GM12874 (cell line): ENCODE measurements at regions not wholly inside any gene's neighbourhood (a gene's known extent, or its start where the extent isn't known, plus 50 kb on each side); places are given as distances from the start of the nearest gene placed in this dataset.

Experiments used
- CTCF ChIP-seq: IDR thresholded peaks from 2 replicates; pipeline ENCODE4 v1.5.1; 2011; ENCODE audit warnings: low read depth, mild to moderate bottlenecking, control low read depth, low read length, moderate library complexity; ENCODE audit not compliant: insufficient read depth

DNA sequence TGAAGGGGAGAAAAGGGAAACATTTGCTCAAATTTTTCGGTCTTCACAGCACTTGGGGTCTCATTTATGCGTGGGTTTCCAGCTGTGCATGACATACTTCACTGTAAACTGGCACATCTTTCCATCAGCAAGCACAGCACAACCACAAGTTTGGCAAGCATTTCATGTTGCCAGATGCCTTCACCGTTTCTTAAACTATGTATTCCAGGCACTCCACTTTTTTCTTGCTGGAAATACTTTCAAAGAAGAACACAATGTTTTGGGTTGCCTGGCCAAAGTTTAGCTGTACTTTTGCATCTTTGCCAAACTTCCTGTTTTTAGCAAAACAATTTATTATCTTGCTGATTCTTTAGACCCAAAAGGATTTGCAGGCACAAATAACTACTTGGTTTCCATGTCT is 194.6 kb upstream of the MEIS1 start:
- no peak for TF ChIP-seq CTCF

- no peak for TF ChIP-seq CTCF
Observed at GRCh38 chr2:66239655-66240054, 195.3 kb upstream of the MEIS1 start.

- TF ChIP-seq CTCF, result no peak
Observed at GRCh38 chr2:66237803-66238379, 197.0 kb upstream of the MEIS1 start.

GRCh38 chr2:66236816-66237802 is 197.8 kb upstream of the MEIS1 start:
- no peak for TF ChIP-seq CTCF

DNA sequence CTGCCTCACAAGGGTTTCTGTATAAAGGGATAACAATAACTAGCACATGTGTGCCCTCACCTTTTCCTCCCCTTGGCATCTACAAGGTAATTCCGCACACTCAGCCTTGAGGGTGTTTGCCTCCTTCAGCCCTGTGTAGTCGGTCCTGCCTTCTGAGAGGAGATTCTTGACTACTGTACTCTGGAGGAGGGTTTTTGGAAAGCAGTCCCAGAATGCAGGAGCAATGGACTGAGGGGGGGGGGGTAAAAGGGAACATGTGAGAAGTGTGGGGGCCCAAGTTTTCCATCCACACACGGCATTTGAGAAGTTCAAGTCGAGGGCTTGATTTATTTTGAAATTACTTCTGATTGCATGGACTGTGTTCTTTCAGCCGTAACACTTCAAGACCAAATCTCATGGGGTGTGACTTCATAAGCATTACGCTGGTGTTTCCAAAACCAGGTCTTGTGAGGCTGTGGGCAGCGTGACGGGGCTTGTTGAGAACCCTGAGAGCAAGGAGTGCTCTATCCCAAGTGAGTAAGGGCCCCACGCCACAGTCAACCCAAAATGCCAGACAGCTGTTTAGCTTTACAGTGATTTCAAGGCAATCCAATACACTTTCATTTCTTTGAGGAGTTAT is 198.7 kb upstream of the MEIS1 start:
- TF ChIP-seq CTCF, result no peak

DNA sequence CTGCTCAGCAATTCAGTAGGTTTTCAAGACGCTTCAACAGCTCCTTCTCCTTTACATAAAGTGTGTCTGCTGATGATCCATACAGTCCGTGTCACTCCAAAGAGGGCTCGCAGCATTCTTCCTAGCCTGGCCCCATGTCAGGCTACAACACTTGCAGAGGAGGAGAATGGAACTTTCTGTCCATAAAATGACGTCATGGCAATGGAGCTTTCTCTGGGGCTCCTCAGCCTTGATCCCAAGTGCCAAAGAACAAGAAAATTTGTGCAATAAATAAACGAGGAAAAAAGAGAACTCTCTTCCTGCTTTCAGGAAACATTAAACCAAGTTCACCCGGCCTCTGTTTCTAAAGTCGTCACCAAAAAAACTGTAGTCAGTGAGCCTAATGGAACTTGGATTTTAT is 199.5 kb upstream of the MEIS1 start:
- no peak for TF ChIP-seq CTCF

GRCh38 chr2:66233981-66234380 is 200.9 kb upstream of the MEIS1 start:
- no peak for TF ChIP-seq CTCF
